GM10248 (cell line): ENCODE measurements at regions not wholly inside any gene's neighbourhood (a gene's known extent, or its start where the extent isn't known, plus 50 kb on each side); places are given as distances from the start of the nearest gene placed in this dataset.
"Not testable (repeated sequence)": the region's sequence is repeated elsewhere in the genome, so short reads cannot be mapped to it uniquely, and the experiment has no call there.

Experiments used
- CTCF ChIA-PET: fragments of 300-600 bp; sonication (Branson Sonifier 250); formaldehyde crosslinking; extraction: SDS; loops from one replicate; lab custom pipeline; 2021; ENCODE audit warnings: antibody characterized with exemption; lab: Yijun Ruan, JAX
- POLR2A ChIA-PET: fragments of 350-650 bp; sonication (Branson Sonifier 250); formaldehyde crosslinking; extraction: SDS; loops from one replicate; lab custom pipeline; 2020; ENCODE audit warnings: antibody characterized with exemption; lab: Yijun Ruan, JAX
- DNase-seq: peaks from one replicate; pipeline ENCODE4 v3.0.0; 2012; ENCODE audit errors: extremely low spot score
- CTCF ChIP-seq: IDR thresholded peaks from 2 replicates; pipeline ENCODE4 v1.5.1; 2012; ENCODE audit warnings: mild to moderate bottlenecking, low read depth; ENCODE audit errors: extremely low read depth, missing control alignments, control extremely low read depth

GRCh38 chr11:13614918-13615317, 53.5 kb upstream of the FAR1 start:
- CTCF ChIA-PET, POLR2A ChIA-PET, DNase-seq: not testable (repeated sequence)

GRCh38 chr11:13608656-13609055, 59.8 kb upstream of the FAR1 start:
- ChIA-PET CTCF (no interaction called here), POLR2A (no interaction called here)
- DNase-seq, result no peak
- TF ChIP-seq CTCF, result no peak

GRCh38 chr11:13606701-13607100, 61.8 kb upstream of the FAR1 start:
- ChIA-PET POLR2A (no interaction called here), CTCF (no interaction called here)
- TF ChIP-seq CTCF, result no peak
- DNase-seq, result no peak

GRCh38 chr11:13603661-13604060, 64.8 kb upstream of the FAR1 start:
- no peak for DNase-seq
- ChIA-PET CTCF (no interaction called here), POLR2A (no interaction called here)
- no peak for TF ChIP-seq CTCF

GRCh38 chr11:13602844-13603243, 65.6 kb upstream of the FAR1 start:
- no peak for TF ChIP-seq CTCF
- CTCF ChIA-PET, result no interaction called here
- DNase-seq, result no peak
- POLR2A ChIA-PET, result no interaction called here

- POLR2A ChIA-PET, result no interaction called here
- CTCF ChIA-PET, result interaction anchor here (1.4 kb wide), 1 partner anchor 11 kb away, joined by 3 read pairs; no protein-coding TSS in a partner anchor
- DNase-seq, result no peak
- TF ChIP-seq CTCF, result no peak
These were observed 71.7 kb upstream of the FAR1 start for GRCh38 chr11:13596611-13597326.

GRCh38 chr11:13595166-13595565, 73.3 kb upstream of the FAR1 start:
- ChIA-PET CTCF (no interaction called here), POLR2A (no interaction called here)
- DNase-seq, result no peak
- no peak for TF ChIP-seq CTCF
